GM12878 (cell line): ENCODE measurements at regions not wholly inside any gene's neighbourhood (a gene's known extent, or its start where the extent isn't known, plus 50 kb on each side); places are given as distances from the start of the nearest gene placed in this dataset.

Experiments
- CTCF ChIP-seq, 3 experiments: IDR thresholded peaks in 2 of 3; conservative IDR thresholded peaks in 1 of 3; 2 replicates each; pipeline ENCODE4 v1.5.1; 2011; ENCODE audit warnings: low read depth in 3 of 3, low read length in 3 of 3, mild to moderate bottlenecking in 3 of 3, control low read depth in 2 of 3, moderate library complexity in 2 of 3, inconsistent platforms in 1 of 3, mixed read lengths in 1 of 3; ENCODE audit not compliant: control insufficient read depth in 2 of 3, insufficient read depth in 1 of 3; ENCODE audit errors: extremely low read depth in 1 of 3
- NFYA ChIP-seq: IDR thresholded peaks from 2 replicates; pipeline ENCODE4 v1.6.1; 2011; ENCODE audit warnings: low read depth, mild to moderate bottlenecking, low read length, improper control_type of control experiment, borderline replicate concordance
- POLR2AphosphoS5 ChIP-seq: IDR thresholded peaks from 2 replicates; pipeline ENCODE4 v1.6.1; 2011; ENCODE audit warnings: mild to moderate bottlenecking, low read length, inconsistent platforms
- ZBED1 ChIP-seq: IDR thresholded peaks from 2 replicates; pipeline ENCODE4 v1.6.1; 2016; ENCODE audit warnings: borderline replicate concordance
- ZZZ3 ChIP-seq: IDR thresholded peaks from 2 replicates; pipeline ENCODE4 v1.6.1; 2011; ENCODE audit warnings: low read depth; ENCODE audit not compliant: control insufficient read depth, insufficient read length

- TF ChIP-seq CTCF (IDR thresholded peaks at IDR 0.05 in 2 of 3, conservative IDR thresholded peaks at IDR 0.05 in 1 of 3; ENCODE audit: control insufficient read depth in 2 of 3, extremely low read depth in 1 of 3, insufficient read depth in 1 of 3, low read depth in 3 of 3, low read length in 3 of 3) (no peak), POLR2AphosphoS5 (no peak), NFYA (no peak), ZBED1 (no peak), ZZZ3 (no peak)
Measured at GRCh38 chr4:53890461-53890860, 173.9 kb downstream of the CHIC2 start.
